ENCODE measurements at regions not wholly inside any gene's neighbourhood (a gene's known extent, or its start where the extent isn't known, plus 50 kb on each side); places are given as distances from the start of the nearest gene placed in this dataset.
A peak's percentile ranks its signal among the peaks of the same experiment; 100 is the strongest.

GRCh38 chr21:23093259-23093658 is 2095.1 kb downstream of the NCAM2 start:
- H3K27ac Mint-ChIP-seq (ENCODE audit: unreplicated experiment) = no peak overlapping the region
- TF ChIP-seq CTCF (IDR thresholded peaks at IDR 0.05; ENCODE audit: unreplicated experiment) = no peak
- peaks cover 7% of the 10 kb centered on the region for H3K9me3 Mint-ChIP-seq (ENCODE audit: unreplicated experiment)
- no peak for DNase-seq (ENCODE audit: low spot score)
- H3K27me3 Mint-ChIP-seq (ENCODE audit: unreplicated experiment) = no peaks in the 10 kb centered on the region
- no peaks in the 10 kb centered on the region for H3K4me1 Mint-ChIP-seq (ENCODE audit: unreplicated experiment)
- no peaks in the 10 kb centered on the region for H3K36me3 Mint-ChIP-seq (ENCODE audit: low read depth, unreplicated experiment)
- no peak overlapping the region for H3K4me3 Mint-ChIP-seq (ENCODE audit: unreplicated experiment)

- H3K4me1 Mint-ChIP-seq (ENCODE audit: unreplicated experiment) = no peaks in the 10 kb centered on the region
- H3K27ac Mint-ChIP-seq (ENCODE audit: unreplicated experiment) = no peak overlapping the region
- no peaks in the 10 kb centered on the region for H3K27me3 Mint-ChIP-seq (ENCODE audit: unreplicated experiment)
- DNase-seq (ENCODE audit: low spot score) = no peak
- no peak overlapping the region for H3K4me3 Mint-ChIP-seq (ENCODE audit: unreplicated experiment)
- peaks cover 4% of the 10 kb centered on the region for H3K9me3 Mint-ChIP-seq (ENCODE audit: unreplicated experiment)
- H3K36me3 Mint-ChIP-seq (ENCODE audit: low read depth, unreplicated experiment) = no peaks in the 10 kb centered on the region
- no peak for TF ChIP-seq CTCF (IDR thresholded peaks at IDR 0.05; ENCODE audit: unreplicated experiment)
These were observed 2101.0 kb downstream of the NCAM2 start for GRCh38 chr21:23099185-23099584.

GRCh38 chr21:23101111-23101510 is 2102.9 kb downstream of the NCAM2 start:
- Mint-ChIP-seq H3K36me3 (ENCODE audit: low read depth, unreplicated experiment) (no peaks in the 10 kb centered on the region), H3K27ac (ENCODE audit: unreplicated experiment) (no peak overlapping the region), H3K4me1 (ENCODE audit: unreplicated experiment) (no peaks in the 10 kb centered on the region), H3K9me3 (ENCODE audit: unreplicated experiment) (peaks cover 3% of the 10 kb centered on the region), H3K27me3 (ENCODE audit: unreplicated experiment) (no peaks in the 10 kb centered on the region), H3K4me3 (ENCODE audit: unreplicated experiment) (no peak overlapping the region)
- no peak for DNase-seq (ENCODE audit: low spot score)
- no peak for TF ChIP-seq CTCF (IDR thresholded peaks at IDR 0.05; ENCODE audit: unreplicated experiment)

- Mint-ChIP-seq H3K9me3 (ENCODE audit: unreplicated experiment) (peaks cover 3% of the 10 kb centered on the region), H3K4me3 (ENCODE audit: unreplicated experiment) (no peak overlapping the region), H3K27me3 (ENCODE audit: unreplicated experiment) (no peaks in the 10 kb centered on the region), H3K27ac (ENCODE audit: unreplicated experiment) (no peak overlapping the region), H3K36me3 (ENCODE audit: low read depth, unreplicated experiment) (no peaks in the 10 kb centered on the region), H3K4me1 (ENCODE audit: unreplicated experiment) (peaks cover 10% of the 10 kb centered on the region)
- DNase-seq (ENCODE audit: low spot score) = no peak
- no peak for TF ChIP-seq CTCF (IDR thresholded peaks at IDR 0.05; ENCODE audit: unreplicated experiment)
These were observed 2110.3 kb downstream of the NCAM2 start for GRCh38 chr21:23108533-23108932.

- H3K27me3 Mint-ChIP-seq (ENCODE audit: unreplicated experiment) = no peaks in the 10 kb centered on the region
- H3K27ac Mint-ChIP-seq (ENCODE audit: unreplicated experiment) = peak overlapping the region; percentile 65
- no peak for TF ChIP-seq CTCF (IDR thresholded peaks at IDR 0.05; ENCODE audit: unreplicated experiment)
- peaks cover 10% of the 10 kb centered on the region for H3K4me1 Mint-ChIP-seq (ENCODE audit: unreplicated experiment)
- no peaks in the 10 kb centered on the region for H3K36me3 Mint-ChIP-seq (ENCODE audit: low read depth, unreplicated experiment)
- H3K9me3 Mint-ChIP-seq (ENCODE audit: unreplicated experiment) = peaks cover 3% of the 10 kb centered on the region
- H3K4me3 Mint-ChIP-seq (ENCODE audit: unreplicated experiment) = no peak overlapping the region
- no peak for DNase-seq (ENCODE audit: low spot score)
These were observed 2112.9 kb downstream of the NCAM2 start for GRCh38 chr21:23111070-23111600.

Measured in endothelial cell (in vitro differentiated cells).